H1 (cell line): ENCODE measurements at regions not wholly inside any gene's neighbourhood (a gene's known extent, or its start where the extent isn't known, plus 50 kb on each side); places are given as distances from the start of the nearest gene placed in this dataset.

ENCODE experiments used
- CHD7 ChIP-seq: fragments of 300-600 bp; sonication (generic); IDR thresholded peaks from 2 replicates; pipeline ENCODE4 v1.7.1; 2012; ENCODE audit warnings: low read length, moderate library complexity, mild to moderate bottlenecking, inconsistent platforms; ENCODE audit not compliant: insufficient replicate concordance
- GABPA ChIP-seq: IDR thresholded peaks from 2 replicates; pipeline ENCODE4 v1.6.1; 2011; ENCODE audit warnings: mild to moderate bottlenecking, low read length, moderate library complexity, borderline replicate concordance; ENCODE audit not compliant: insufficient read depth
- JUN ChIP-seq: IDR thresholded peaks from 2 replicates; pipeline ENCODE4 v1.6.1; 2011; ENCODE audit warnings: low read depth, mild to moderate bottlenecking, improper control_type of control experiment, low read length
- KDM4A ChIP-seq: IDR thresholded peaks from one replicate; pipeline ENCODE4 v1.7.1; 2012; ENCODE audit warnings: low read depth, mild to moderate bottlenecking, moderate library complexity, low read length, inconsistent platforms; ENCODE audit not compliant: severe bottlenecking
- MAFK ChIP-seq: IDR thresholded peaks from 2 replicates; pipeline ENCODE4 v1.6.1; 2012; ENCODE audit warnings: low read depth, mild to moderate bottlenecking, improper control_type of control experiment, low read length
- NRF1 ChIP-seq: IDR thresholded peaks from 2 replicates; pipeline ENCODE4 v1.6.1; 2011; ENCODE audit warnings: mild to moderate bottlenecking, low read depth, low read length, improper control_type of control experiment
- SP2 ChIP-seq: IDR thresholded peaks from 2 replicates; pipeline ENCODE4 v1.6.1; 2012; ENCODE audit warnings: mild to moderate bottlenecking, low read length, inconsistent platforms
- TF ChIP-seq, protein P1 (sequence below): IDR thresholded peaks from 2 replicates; pipeline ENCODE4 v1.6.1; 2012; ENCODE audit warnings: low read length, inconsistent platforms

DNA sequence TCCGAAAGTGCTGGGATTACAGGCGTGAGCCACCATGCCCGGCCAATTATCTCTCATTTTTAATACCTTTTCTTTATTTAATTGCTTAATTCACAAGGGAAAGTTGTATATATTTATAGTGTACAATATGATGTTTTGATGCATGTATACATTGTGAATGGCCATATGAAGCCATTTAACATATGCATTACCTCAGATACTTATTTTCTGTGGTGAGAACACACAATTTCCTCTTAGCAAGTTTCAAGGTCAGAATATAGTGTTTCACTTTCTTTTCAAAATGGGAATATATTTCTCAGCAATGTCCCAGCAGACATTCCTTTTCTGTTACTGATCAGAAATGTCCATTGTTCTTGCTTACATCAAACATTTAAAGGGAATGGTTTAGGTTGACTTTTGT is 1596.3 kb downstream of the MAT2B start (continued):
- TF ChIP-seq CHD7 (no peak), SP2 (no peak), KDM4A (no peak), MAFK (no peak), JUN (no peak), GABPA (no peak), NRF1 (no peak)
- TF ChIP-seq, protein P1, sequence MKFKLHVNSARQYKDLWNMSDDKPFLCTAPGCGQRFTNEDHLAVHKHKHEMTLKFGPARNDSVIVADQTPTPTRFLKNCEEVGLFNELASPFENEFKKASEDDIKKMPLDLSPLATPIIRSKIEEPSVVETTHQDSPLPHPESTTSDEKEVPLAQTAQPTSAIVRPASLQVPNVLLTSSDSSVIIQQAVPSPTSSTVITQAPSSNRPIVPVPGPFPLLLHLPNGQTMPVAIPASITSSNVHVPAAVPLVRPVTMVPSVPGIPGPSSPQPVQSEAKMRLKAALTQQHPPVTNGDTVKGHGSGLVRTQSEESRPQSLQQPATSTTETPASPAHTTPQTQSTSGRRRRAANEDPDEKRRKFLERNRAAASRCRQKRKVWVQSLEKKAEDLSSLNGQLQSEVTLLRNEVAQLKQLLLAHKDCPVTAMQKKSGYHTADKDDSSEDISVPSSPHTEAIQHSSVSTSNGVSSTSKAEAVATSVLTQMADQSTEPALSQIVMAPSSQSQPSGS, result no peak
